ENCODE measurements at regions not wholly inside any gene's neighbourhood (a gene's known extent, or its start where the extent isn't known, plus 50 kb on each side); places are given as distances from the start of the nearest gene placed in this dataset.

GRCh38 chr6:167399051-167399387 is 74.1 kb downstream of the TTLL2 start (continued):
- TF ChIP-seq JUND (IDR thresholded peaks at IDR 0.05) (no peak), SRF (IDR thresholded peaks at IDR 0.05; ENCODE audit: low read depth) (no peak), CBX3 (IDR thresholded peaks at IDR 0.05; ENCODE audit: low read depth) (no peak), SP1 (IDR thresholded peaks at IDR 0.05; ENCODE audit: low read depth) (no peak), ZFX (IDR thresholded peaks at IDR 0.05) (no peak), POLR2AphosphoS5 (IDR thresholded peaks at IDR 0.05; ENCODE audit: low read depth, low read length) (no peak), ATF3 (IDR thresholded peaks at IDR 0.05) (no peak)

- Histone ChIP-seq H2AFZ (ENCODE audit: low read depth, low read length, poor library complexity, severe bottlenecking) (no peak overlapping the region), H3K4me3 (replicated peaks in 1 of 2; ENCODE audit: low read depth in 1 of 2, low read length in 2 of 2) (no peak overlapping the region), H3K79me2 (ENCODE audit: insufficient read depth, low read length) (no peaks in the 10 kb centered on the region), H3K36me3 (ENCODE audit: control insufficient read depth in 1 of 2, insufficient read depth in 2 of 2, low read length in 2 of 2) (no peaks in the 10 kb centered on the region), H3K27ac (ENCODE audit: low read depth, low read length) (no peak overlapping the region), H4K20me1 (ENCODE audit: insufficient read depth) (no peaks in the 10 kb centered on the region), H3K9me3 (ENCODE audit: control insufficient read depth in 1 of 2, insufficient read depth in 1 of 2, low read depth in 1 of 2, low read length in 2 of 2) (no peaks in the 10 kb centered on the region), H3K27me3 (ENCODE audit: insufficient read depth, low read length) (peaks cover 12% of the 10 kb centered on the region), H3K4me2 (ENCODE audit: low read length) (no peak overlapping the region), H3K9me2 (ENCODE audit: insufficient read depth) (no peaks in the 10 kb centered on the region), H3K9ac (ENCODE audit: low read length) (no peak overlapping the region), H3K4me1 (ENCODE audit: control insufficient read depth in 1 of 2, insufficient read depth in 2 of 2, low read length in 2 of 2) (no peaks in the 10 kb centered on the region)
- intact Hi-C loops (cut with micrococcal nuclease), result no loop called here
- POLR2A ChIA-PET, result no interaction called here
- BruUV-seq (replicated peaks), result no TSS peak
- CTCF ChIA-PET, result no interaction called here
- no peak for TF ChIP-seq CTCF (IDR thresholded peaks at IDR 0.05 in 2 of 3, conservative IDR thresholded peaks at IDR 0.05 in 1 of 3; ENCODE audit: borderline replicate concordance in 1 of 3, insufficient read depth in 1 of 3, low read depth in 2 of 3, low read length in 2 of 3)
- no peak for TF ChIP-seq CBX3 (IDR thresholded peaks at IDR 0.05; ENCODE audit: low read depth)
- TF ChIP-seq ZNF274 (IDR thresholded peaks at IDR 0.05; ENCODE audit: low read depth, low read length), result no peak
- no peak for TF ChIP-seq SP1 (IDR thresholded peaks at IDR 0.05; ENCODE audit: low read depth)
- no peak for TF ChIP-seq EZH2phosphoT487 (IDR thresholded peaks at IDR 0.05; ENCODE audit: borderline replicate concordance)
- no peak for TF ChIP-seq EGR1 (IDR thresholded peaks at IDR 0.05; ENCODE audit: low read depth)
- TF ChIP-seq ATF3 (IDR thresholded peaks at IDR 0.05), result no peak
- TF ChIP-seq CEBPB (IDR thresholded peaks at IDR 0.05; ENCODE audit: low read depth), result no peak
- no peak for TF ChIP-seq TCF7L2 (IDR thresholded peaks at IDR 0.05; ENCODE audit: borderline replicate concordance, extremely low read depth, insufficient read depth, insufficient read length)
- TF ChIP-seq MAX (IDR thresholded peaks at IDR 0.05), result no peak
- TF ChIP-seq RAD21 (IDR thresholded peaks at IDR 0.05; ENCODE audit: low read depth), result no peak
- TF ChIP-seq ZFX (IDR thresholded peaks at IDR 0.05), result no peak
- TF ChIP-seq ZBTB33 (IDR thresholded peaks at IDR 0.05; ENCODE audit: extremely low read depth, insufficient replicate concordance, low read length), result no peak
- ATAC-seq (no peak), DNase-seq (ENCODE audit: low read depth, low spot score) (no peak)
- RAD21 ChIA-PET (ENCODE audit: low non-redundant PET in 1 of 2, low total read pairs in 2 of 2, uncharacterized antibody in 2 of 2, unreplicated experiment in 2 of 2), result no interaction called here
Measured at GRCh38 chr6:167399599-167399998, 74.7 kb downstream of the TTLL2 start.

Measured in HCT116 (cell line).